ENCODE measurements at regions not wholly inside any gene's neighbourhood (a gene's known extent, or its start where the extent isn't known, plus 50 kb on each side); places are given as distances from the start of the nearest gene placed in this dataset.

GRCh38 chr11:128207861-128208321, 379.5 kb downstream of the ETS1 start:
- peaks cover 38% of the 10 kb centered on the region for H3K4me1 ChIP-seq

More at GRCh38 chr11:128207861-128208321, 379.5 kb downstream of the ETS1 start:
- peak overlapping the region; percentile 84 for H3K4me2 ChIP-seq
- peak overlapping the region; percentile 94 to 95 for H3K27ac ChIP-seq
- ATAC-seq (peak; percentile 80 to 87), FAIRE-seq (peak; percentile 28), DNase-seq (ENCODE audit: low read depth in 1 of 2, low spot score in 1 of 2) (peak; percentile 68 to 94)
- CTCF ChIA-PET = interaction anchor here (1.0 to 1.9 kb wide), 3 partner anchors 36 to 424 kb away, joined by 3 to 5 read pairs (median 4); no protein-coding TSS in a partner anchor
- TF ChIP-seq ZSCAN20 (CRISPR knock-in tag; IDR thresholded peaks at IDR 0.05) = no peak
- TF ChIP-seq RARB (CRISPR knock-in tag; IDR thresholded peaks at IDR 0.05) = peak; percentile 51; the same call in 1 of the 2 replicates
- TF ChIP-seq FOSL2 (IDR thresholded peaks at IDR 0.05) = peak; percentile 97
- peak; percentile 95 for TF ChIP-seq FOSL2 (CRISPR knock-in tag; IDR thresholded peaks at IDR 0.05)
- TF ChIP-seq GATA3 (IDR thresholded peaks at IDR 0.05; ENCODE audit: borderline replicate concordance) = peak; percentile 95
- no peak for TF ChIP-seq EHMT2 (IDR thresholded peaks at IDR 0.05; ENCODE audit: low read depth)
- TF ChIP-seq TFCP2L1 (CRISPR knock-in tag; IDR thresholded peaks at IDR 0.05) = no peak
- peak; percentile 19; the same call in 1 of the 2 replicates for TF ChIP-seq PBX3 (IDR thresholded peaks at IDR 0.05)
- no peak for TF ChIP-seq HEYL (CRISPR knock-in tag; IDR thresholded peaks at IDR 0.05)
- TF ChIP-seq PHF8 (IDR thresholded peaks at IDR 0.05; ENCODE audit: borderline replicate concordance, low read depth) = no peak
- TF ChIP-seq EP300 (IDR thresholded peaks at IDR 0.05) = peak; percentile 93 to 95; a peak in 4 of 5 replicates
- TF ChIP-seq TP53 (CRISPR knock-in tag; IDR thresholded peaks at IDR 0.05) = no peak
- TF ChIP-seq SMC3 (IDR thresholded peaks at IDR 0.05) = 0 out of 3 replicates have a peak, but pooled peaks have one; percentile 24
- TF ChIP-seq KDM5A (IDR thresholded peaks at IDR 0.05) = no peak
- TF ChIP-seq JUN (IDR thresholded peaks at IDR 0.05) = peak; percentile 92 to 95; a peak in 4 of 5 replicates
- TF ChIP-seq RNF2 (IDR thresholded peaks at IDR 0.05; ENCODE audit: borderline replicate concordance, low read depth) = no peak
- no peak for TF ChIP-seq RCOR1 (IDR thresholded peaks at IDR 0.05; ENCODE audit: low read depth, low read length)
- peak; percentile 9 to 32; a peak in 3 of 5 replicates for TF ChIP-seq RAD21 (conservative IDR thresholded peaks at IDR 0.05 in 1 of 2, IDR thresholded peaks at IDR 0.05 in 1 of 2)
- no peak for TF ChIP-seq EHF (CRISPR knock-in tag; IDR thresholded peaks at IDR 0.05)
- TF ChIP-seq CEBPB (IDR thresholded peaks at IDR 0.05) = peak; percentile 97 to 98
- TF ChIP-seq MAX (IDR thresholded peaks at IDR 0.05) = peak; percentile 60
- peak; percentile 94; the same call in 2 of the 3 replicates for TF ChIP-seq BCL3 (IDR thresholded peaks at IDR 0.05)
- no peak for TF ChIP-seq NPAS2 (CRISPR knock-in tag; IDR thresholded peaks at IDR 0.05; ENCODE audit: borderline replicate concordance)
- TF ChIP-seq RFX5 (IDR thresholded peaks at IDR 0.05) = no peak
- TF ChIP-seq HES2 (IDR thresholded peaks at IDR 0.05) = peak; percentile 92
- TF ChIP-seq MYC (IDR thresholded peaks at IDR 0.05; ENCODE audit: borderline replicate concordance, low read length) = no peak
- no peak for TF ChIP-seq REST (IDR thresholded peaks at IDR 0.05)
- TF ChIP-seq JUNB (IDR thresholded peaks at IDR 0.05) = peak; percentile 97
- TF ChIP-seq HOXB13 (CRISPR knock-in tag; IDR thresholded peaks at IDR 0.05; ENCODE audit: low read depth) = no peak
- TF ChIP-seq MAFK (IDR thresholded peaks at IDR 0.05; ENCODE audit: partially characterized antibody) = no peak
- WGBS (ENCODE audit: missing lambda C conversion rate) = 3% methylated on average over 3 of the region's 3 CpGs
- POLR2A ChIA-PET = interaction anchor here (1.0 to 1.2 kb wide), 2 partner anchors 28 to 301 kb away, joined by 3 to 4 read pairs; no protein-coding TSS in a partner anchor
- peaks cover 24% of the 10 kb centered on the region for H3K9me3 ChIP-seq
- no peak overlapping the region for H3K4me3 ChIP-seq
